ENCODE measurements at regions not wholly inside any gene's neighbourhood (a gene's known extent, or its start where the extent isn't known, plus 50 kb on each side); places are given as distances from the start of the nearest gene placed in this dataset.

- no peak for TF ChIP-seq CTCF (IDR thresholded peaks at IDR 0.05)
- TF ChIP-seq EP300 (IDR thresholded peaks at IDR 0.05), result peak in 2 of 4 donors; percentile 14 to 18
- peak in 1 of 2 donors; percentile 62 for TF ChIP-seq POLR2AphosphoS5 (IDR thresholded peaks at IDR 0.05)
- no peak for TF ChIP-seq POLR2A (IDR thresholded peaks at IDR 0.05)
These were observed 135.7 kb upstream of the ZNF648 start for GRCh38 chr1:182196897-182197870.

All from upper lobe of left lung (tissue), 4 donors.